GOT3 (cell line): ENCODE measurements at regions not wholly inside any gene's neighbourhood (a gene's known extent, or its start where the extent isn't known, plus 50 kb on each side); places are given as distances from the start of the nearest gene placed in this dataset.
"Not testable (repeated sequence)": the region's sequence is repeated elsewhere in the genome, so short reads cannot be mapped to it uniquely, and the experiment has no call there.

Experiments
- DNase-seq: peaks from one replicate; lab custom pipeline; 2025; ENCODE audit warnings: mixed read lengths; lab: John Stamatoyannopoulos, UW

- DNase-seq, result no peak
Measured at GRCh38 chr5:1958211-1959010, 75.7 kb upstream of the IRX4 start.

- DNase-seq, result no peak
Measured at GRCh38 chr5:1955586-1955985, 72.9 kb upstream of the IRX4 start.

GRCh38 chr5:1953710-1954109 is 71.0 kb upstream of the IRX4 start:
- not testable (repeated sequence) for DNase-seq

- no peak for DNase-seq
Measured at GRCh38 chr5:1952444-1953099, 69.8 kb upstream of the IRX4 start.

GRCh38 chr5:1952021-1952420 is 69.3 kb upstream of the IRX4 start:
- DNase-seq, result no peak

GRCh38 chr5:1951165-1951816 is 68.6 kb upstream of the IRX4 start:
- no peak for DNase-seq

- no peak for DNase-seq
Measured at GRCh38 chr5:1950708-1951103, 68.0 kb upstream of the IRX4 start.

GRCh38 chr5:1950096-1950707 is 67.5 kb upstream of the IRX4 start:
- no peak for DNase-seq

GRCh38 chr5:1949253-1949652 is 66.5 kb upstream of the IRX4 start:
- no peak for DNase-seq

- DNase-seq, result no peak
Measured at GRCh38 chr5:1948663-1949191, 66.0 kb upstream of the IRX4 start.

GRCh38 chr5:1948111-1948510 is 65.4 kb upstream of the IRX4 start:
- DNase-seq, result no peak

GRCh38 chr5:1946776-1947175 is 64.1 kb upstream of the IRX4 start:
- DNase-seq, result no peak

- no peak for DNase-seq
Measured at GRCh38 chr5:1946122-1946677, 63.5 kb upstream of the IRX4 start.

- no peak for DNase-seq
Measured at GRCh38 chr5:1945606-1946005, 62.9 kb upstream of the IRX4 start.

- DNase-seq, result no peak
Measured at GRCh38 chr5:1944408-1944807, 61.7 kb upstream of the IRX4 start.

GRCh38 chr5:1943481-1943880 is 60.8 kb upstream of the IRX4 start:
- no peak for DNase-seq

- DNase-seq, result no peak
Measured at GRCh38 chr5:1942630-1943029, 59.9 kb upstream of the IRX4 start.

- DNase-seq, result no peak
Measured at GRCh38 chr5:1942158-1942557, 59.4 kb upstream of the IRX4 start.

GRCh38 chr5:1939256-1939655 is 56.5 kb upstream of the IRX4 start:
- no peak for DNase-seq

- no peak for DNase-seq
Measured at GRCh38 chr5:1938310-1939000, 55.7 kb upstream of the IRX4 start.

- DNase-seq, result no peak
Measured at GRCh38 chr5:1937590-1937989, 54.9 kb upstream of the IRX4 start.

GRCh38 chr5:1936901-1937300 is 54.2 kb upstream of the IRX4 start:
- DNase-seq, result no peak
